HG03039 (cell line): ENCODE measurements at regions not wholly inside any gene's neighbourhood (a gene's known extent, or its start where the extent isn't known, plus 50 kb on each side); places are given as distances from the start of the nearest gene placed in this dataset.

Experiments
- ATAC-seq: cut with Tn5 transposase; IDR thresholded peaks from one replicate; pipeline ENCODE4 v1.9.1; 2021; ENCODE audit warnings: mild to moderate bottlenecking, moderate library complexity; ENCODE audit not compliant: unreplicated experiment

DNA sequence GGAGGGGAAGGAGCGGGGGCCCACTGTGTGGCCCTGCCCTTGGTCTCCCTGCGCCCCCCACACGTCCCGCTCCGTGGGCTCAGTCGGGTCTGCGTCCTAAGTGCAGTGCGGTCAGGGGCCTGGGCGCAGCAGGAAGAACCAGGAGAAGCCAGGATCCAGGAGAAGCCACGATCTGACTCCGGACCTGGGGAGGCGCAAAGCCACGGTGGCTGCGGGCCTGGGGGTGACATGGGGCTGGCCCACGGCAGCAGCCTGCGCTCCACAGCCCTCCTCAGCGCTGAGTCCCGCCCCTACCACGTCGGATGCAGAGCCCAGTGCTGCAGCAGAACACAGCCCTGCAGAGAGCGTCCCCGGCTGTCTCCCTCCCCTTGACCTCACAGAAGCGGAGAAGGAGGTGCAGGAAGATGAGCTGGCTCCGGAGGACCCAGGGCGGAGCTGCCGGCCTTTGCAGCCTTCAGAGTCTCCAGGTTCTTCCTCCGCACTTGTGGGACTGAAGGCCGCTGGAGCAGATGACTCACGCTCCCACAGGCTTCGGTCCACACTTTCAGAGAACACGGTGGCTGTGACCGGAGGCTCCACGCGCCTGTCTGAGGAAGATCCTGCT lies 589.2 kb upstream of the SALL3 start:
- no peak for ATAC-seq

GRCh38 chr18:78390952-78391348 lies 588.7 kb upstream of the SALL3 start:
- ATAC-seq: no peak

DNA sequence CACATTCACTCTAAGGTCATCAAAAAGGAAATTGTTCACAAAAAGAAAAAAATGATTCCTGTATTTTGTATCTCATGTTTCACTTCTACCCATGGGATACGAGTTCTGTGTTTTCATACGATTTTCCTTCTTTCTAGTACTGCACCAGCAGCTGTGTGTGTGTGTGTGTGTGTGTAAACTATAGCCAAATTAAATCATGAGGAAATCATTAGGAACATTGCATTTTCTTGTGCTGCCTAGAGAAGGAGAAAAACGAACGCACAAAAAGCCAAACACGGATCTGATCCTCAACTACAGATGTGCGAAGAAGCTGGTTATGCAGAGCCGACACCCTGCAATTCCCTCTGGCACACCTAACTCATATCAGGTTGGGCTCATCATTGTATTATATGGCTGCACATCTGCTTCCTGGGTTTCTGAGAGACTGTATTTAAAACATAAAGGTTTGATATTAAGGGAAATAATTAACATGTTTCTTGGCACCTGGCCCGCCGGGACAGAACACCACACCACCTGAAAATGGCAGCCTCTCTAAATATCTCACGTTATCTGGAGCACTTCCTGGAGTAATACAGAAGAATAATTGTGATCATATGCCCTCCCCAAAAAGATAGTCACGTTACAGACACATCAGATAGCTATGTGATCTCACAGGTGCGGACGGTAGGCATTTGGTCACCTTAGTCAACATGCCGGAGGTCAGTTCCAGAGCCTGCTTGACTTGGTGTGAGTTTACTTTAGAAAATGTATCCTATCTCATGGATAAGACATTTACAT lies 586.3 kb upstream of the SALL3 start:
- no peak for ATAC-seq

- no peak for ATAC-seq
These were observed 583.5 kb upstream of the SALL3 start for GRCh38 chr18:78396077-78396476.

- no peak for ATAC-seq
These were observed 582.9 kb upstream of the SALL3 start for GRCh38 chr18:78396756-78397155.

- no peak for ATAC-seq
These were observed 579.6 kb upstream of the SALL3 start for GRCh38 chr18:78399992-78400503.

DNA sequence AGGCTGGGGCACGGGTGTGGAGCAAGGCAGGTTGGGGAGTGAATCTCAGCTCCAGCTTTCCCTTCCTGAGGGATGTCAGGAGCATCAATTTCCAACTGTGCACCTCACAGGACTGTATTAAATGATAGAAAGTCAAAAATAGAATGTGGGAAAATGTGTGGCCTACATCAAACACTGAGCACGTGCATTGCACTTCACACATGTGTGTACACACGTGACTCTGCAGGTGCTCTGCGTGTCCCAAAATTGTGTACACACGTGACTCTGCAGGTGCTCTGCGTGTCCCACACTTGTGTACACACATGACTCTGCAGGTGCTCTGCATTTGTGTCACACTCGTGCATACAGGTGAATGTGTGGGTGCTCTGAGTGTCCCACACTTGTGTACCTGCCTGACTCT lies 577.2 kb upstream of the SALL3 start:
- ATAC-seq: no peak

DNA sequence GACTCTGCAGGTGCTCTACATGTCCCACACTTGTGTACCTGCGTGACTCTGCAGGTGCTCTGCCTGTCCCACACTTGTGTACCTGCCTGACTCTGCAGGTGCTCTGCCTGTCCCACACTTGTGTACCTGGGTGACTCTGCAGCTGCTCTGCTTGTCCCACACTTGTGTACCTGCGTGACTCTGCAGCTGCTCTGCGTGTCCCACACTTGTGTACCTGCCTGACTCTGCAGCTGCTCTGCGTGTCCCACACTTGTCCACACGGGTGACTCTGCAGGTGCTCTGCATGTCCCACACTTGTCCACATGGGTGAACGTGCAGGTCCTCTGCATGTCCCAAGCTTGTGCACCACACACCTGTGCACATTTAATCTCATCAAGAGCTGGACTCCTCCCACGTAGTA lies 576.7 kb upstream of the SALL3 start:
- no peak for ATAC-seq

DNA sequence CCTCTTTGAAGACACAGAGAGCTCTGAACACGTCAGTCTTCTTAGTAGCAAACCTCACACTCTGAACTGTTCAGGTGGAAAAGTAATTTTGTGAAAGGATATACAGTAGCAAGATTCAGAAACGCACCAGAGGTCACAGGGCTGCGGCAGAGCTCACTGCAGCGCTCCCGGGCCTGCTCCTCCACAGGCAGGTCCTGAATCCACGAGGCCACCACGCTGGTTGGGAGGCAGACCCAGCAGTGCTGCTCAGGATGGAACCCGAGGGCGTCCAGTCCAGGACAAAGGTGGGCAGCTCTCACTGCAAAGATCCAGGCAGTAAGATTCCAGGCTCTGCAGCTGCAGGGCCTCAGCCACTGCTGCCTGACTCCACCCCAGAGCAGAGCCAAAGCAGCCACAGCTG lies 576.2 kb upstream of the SALL3 start:
- no peak for ATAC-seq

- no peak for ATAC-seq
These were observed 573.9 kb upstream of the SALL3 start for GRCh38 chr18:78405763-78406162.

DNA sequence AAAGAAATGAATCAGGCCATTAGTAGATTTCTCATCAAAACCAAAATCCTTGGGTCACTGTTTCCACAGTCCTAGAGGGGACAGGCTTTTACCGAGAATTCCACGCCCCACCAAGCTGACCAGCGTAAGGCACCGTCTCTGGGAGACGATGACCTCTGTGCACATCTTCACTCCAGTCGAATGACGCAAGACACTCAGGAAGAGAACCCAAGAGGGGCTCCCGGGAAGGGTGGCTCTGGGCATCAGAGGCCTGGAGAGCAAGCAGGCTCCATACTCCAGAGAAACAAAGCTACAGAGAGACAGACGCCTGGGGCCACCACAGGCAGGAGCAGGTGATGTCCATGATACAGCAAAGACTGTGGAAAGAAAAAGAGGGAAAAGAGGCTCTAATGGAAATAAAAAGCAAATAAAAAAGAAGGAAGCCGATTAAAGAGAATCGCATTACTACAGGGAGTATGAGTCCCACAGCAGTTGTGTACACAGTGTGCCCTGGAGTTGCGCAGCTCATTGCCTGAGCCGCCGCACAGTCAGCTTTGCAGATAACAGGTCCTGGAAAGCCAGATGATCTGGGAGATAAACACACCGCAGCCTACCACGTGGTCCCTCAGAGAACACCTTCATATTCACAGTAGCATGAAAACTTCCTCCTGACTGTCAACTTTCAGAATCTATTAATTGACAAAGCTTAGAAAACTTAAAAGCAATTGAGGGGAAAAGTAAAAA lies 572.7 kb upstream of the SALL3 start:
- no peak for ATAC-seq

- ATAC-seq: no peak
These were observed 572.2 kb upstream of the SALL3 start for GRCh38 chr18:78407466-78407844.

GRCh38 chr18:78408623-78409022 lies 571.0 kb upstream of the SALL3 start:
- ATAC-seq: no peak

- ATAC-seq: no peak
These were observed 569.4 kb upstream of the SALL3 start for GRCh38 chr18:78410094-78410786.

GRCh38 chr18:78411539-78411938 lies 568.1 kb upstream of the SALL3 start:
- no peak for ATAC-seq

DNA sequence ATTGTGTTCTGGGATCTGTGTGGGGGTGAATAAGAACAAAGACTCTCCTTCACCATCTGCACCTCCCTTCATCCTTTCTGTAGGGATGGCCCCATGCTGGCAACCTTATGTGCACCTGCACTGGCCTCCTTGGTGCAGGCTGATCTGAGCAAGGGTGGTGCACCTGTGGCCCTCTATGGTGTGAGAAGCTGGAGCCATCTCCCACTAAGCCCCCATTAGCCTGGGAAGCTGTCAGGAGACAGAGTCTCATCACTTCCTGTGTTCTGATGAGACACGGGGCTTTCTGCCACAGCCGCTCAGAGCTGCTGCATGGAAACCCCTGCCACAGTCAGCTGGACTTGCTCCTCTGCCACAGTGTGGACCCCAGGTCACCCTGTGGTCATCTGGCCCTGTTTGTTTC lies 565.3 kb upstream of the SALL3 start:
- ATAC-seq: no peak

DNA sequence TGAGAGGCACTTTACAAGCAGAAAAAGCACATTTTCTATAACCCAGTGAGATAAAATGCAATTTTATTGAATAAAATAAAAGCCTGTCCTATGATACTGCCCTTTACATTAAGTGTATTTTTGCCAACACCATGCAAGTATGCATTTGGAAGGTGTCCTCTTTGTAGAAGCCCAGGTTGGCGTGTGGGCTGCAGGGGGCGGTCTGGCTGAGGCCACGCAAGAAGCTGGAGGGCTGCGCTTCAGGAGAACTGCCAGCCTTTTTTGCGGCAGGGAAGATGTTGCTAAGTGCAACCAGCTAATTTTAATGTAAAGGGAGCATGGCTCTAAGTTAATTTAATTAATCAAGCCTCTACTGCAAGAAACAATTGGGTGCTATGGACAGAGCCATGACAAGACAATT lies 562.8 kb upstream of the SALL3 start:
- ATAC-seq: no peak

GRCh38 chr18:78418379-78418778 lies 561.2 kb upstream of the SALL3 start:
- no peak for ATAC-seq

DNA sequence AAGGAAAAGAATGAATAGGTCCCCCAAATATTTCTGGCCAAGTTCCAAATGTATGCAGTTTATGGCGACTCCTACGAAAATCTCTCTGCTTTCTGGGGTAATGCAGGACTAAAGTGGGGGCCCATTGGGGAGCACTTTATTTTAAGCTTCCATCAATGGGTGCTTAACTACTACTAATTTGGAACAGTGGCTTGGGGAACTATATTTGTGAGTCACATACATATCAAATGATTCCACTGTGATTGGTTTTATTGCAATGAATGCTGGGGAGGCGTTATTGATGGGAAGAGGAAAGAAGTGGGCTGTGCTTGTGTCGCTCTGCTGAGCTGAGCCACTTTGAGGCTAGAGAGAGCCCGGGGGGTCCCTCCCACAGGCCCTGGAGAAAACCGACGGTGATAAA lies 560.4 kb upstream of the SALL3 start:
- no peak for ATAC-seq

DNA sequence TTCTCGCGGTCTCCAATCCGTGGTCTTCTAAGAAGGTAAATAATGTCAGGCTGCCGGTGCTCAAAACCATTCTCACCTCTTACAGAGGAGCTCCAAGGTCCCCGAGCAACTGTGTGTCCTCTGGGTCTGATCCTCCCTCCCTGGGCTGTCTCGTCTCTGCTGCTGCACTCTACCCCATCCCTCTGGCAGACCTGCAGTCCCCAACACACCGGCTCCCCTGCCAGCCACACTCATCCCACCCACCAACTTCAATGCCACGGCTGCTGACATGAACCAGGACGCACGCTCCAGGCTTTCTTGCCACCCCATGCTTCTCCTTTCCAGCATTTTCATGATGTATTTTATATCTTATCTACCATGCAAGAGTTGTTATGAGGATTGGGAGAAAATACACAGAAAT lies 559.5 kb upstream of the SALL3 start:
- ATAC-seq: no peak

- ATAC-seq: no peak
These were observed 558.2 kb upstream of the SALL3 start for GRCh38 chr18:78421392-78421791.
